ENCODE measurements at regions not wholly inside any gene's neighbourhood (a gene's known extent, or its start where the extent isn't known, plus 50 kb on each side); places are given as distances from the start of the nearest gene placed in this dataset.

DNA sequence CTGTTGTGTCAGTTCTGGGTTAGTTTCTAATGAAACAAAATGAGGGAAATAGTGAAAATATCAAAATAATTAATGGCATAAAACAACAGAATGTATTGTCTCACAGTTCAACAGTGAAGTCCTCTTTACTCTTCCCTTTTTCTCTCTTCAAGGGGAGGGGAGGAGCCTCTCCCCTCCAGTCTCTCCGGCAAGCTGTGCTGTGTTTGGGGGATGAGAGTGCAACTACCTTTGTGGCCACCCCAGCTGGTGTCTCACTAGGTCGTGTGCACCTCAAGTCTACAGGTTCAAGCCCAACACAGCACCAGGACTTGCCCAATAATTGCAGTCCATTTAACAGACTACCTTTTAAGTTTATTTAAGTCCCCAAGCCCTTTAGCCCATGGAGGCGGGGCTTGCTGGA is 271.7 kb upstream of the DOK6 start:
- Histone ChIP-seq H3K4me1 (no peaks in the 10 kb centered on the region), H3K9me3 (no peaks in the 10 kb centered on the region), H3K36me3 (ENCODE audit: insufficient read depth in 1 of 2, low read depth in 1 of 2) (no peaks in the 10 kb centered on the region), H3K4me3 (no peak overlapping the region), H3K27ac (no peak overlapping the region), H3K27me3 (ENCODE audit: insufficient read depth in 3 of 3, low read length in 2 of 3) (no peaks in the 10 kb centered on the region)
- ATAC-seq (no peak), DNase-seq (no peak)
- intact Hi-C loops (cut with DNase I): no loop called here
- TF ChIP-seq, protein P1, sequence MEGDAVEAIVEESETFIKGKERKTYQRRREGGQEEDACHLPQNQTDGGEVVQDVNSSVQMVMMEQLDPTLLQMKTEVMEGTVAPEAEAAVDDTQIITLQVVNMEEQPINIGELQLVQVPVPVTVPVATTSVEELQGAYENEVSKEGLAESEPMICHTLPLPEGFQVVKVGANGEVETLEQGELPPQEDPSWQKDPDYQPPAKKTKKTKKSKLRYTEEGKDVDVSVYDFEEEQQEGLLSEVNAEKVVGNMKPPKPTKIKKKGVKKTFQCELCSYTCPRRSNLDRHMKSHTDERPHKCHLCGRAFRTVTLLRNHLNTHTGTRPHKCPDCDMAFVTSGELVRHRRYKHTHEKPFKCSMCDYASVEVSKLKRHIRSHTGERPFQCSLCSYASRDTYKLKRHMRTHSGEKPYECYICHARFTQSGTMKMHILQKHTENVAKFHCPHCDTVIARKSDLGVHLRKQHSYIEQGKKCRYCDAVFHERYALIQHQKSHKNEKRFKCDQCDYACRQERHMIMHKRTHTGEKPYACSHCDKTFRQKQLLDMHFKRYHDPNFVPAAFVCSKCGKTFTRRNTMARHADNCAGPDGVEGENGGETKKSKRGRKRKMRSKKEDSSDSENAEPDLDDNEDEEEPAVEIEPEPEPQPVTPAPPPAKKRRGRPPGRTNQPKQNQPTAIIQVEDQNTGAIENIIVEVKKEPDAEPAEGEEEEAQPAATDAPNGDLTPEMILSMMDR (IDR thresholded peaks at IDR 0.05): no peak
- WGBS, 3 donors: 55 to 60% (median 55%) methylated on average over 3 of the region's 3 CpGs

DNA sequence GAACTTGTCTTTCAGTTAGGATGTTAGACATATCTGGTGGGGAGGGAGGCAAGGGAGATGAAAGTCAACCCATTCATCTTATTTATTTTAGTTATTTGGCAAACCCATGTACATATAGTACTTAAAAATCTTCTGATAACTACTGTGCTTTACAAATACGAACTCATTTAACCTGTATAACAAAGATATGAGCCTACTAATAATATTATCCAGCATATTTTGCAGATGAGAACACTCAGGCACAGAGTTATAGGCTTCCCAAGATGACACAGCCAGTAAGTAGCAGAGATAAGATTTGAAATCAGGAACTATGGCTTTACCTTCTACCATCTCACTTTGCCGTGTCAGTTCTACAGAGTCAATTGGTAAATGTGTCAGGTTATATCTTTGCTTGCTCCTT is 262.6 kb upstream of the DOK6 start:
- H3K4me1 ChIP-seq: no peaks in the 10 kb centered on the region
- H3K36me3 ChIP-seq (ENCODE audit: insufficient read depth in 1 of 2, low read depth in 1 of 2): no peaks in the 10 kb centered on the region
- no peak overlapping the region for H3K27ac ChIP-seq
- no peak for DNase-seq
- 77 to 84% (median 83%) methylated on average over 2 of the region's 2 CpGs for WGBS, 3 donors
- ATAC-seq: no peak
- H3K27me3 ChIP-seq (ENCODE audit: insufficient read depth in 3 of 3, low read length in 2 of 3): no peaks in the 10 kb centered on the region
- no peaks in the 10 kb centered on the region for H3K9me3 ChIP-seq
- intact Hi-C loops (cut with DNase I): no loop called here
- no peak overlapping the region for H3K4me3 ChIP-seq
- TF ChIP-seq, protein P1 (IDR thresholded peaks at IDR 0.05): no peak

DNA sequence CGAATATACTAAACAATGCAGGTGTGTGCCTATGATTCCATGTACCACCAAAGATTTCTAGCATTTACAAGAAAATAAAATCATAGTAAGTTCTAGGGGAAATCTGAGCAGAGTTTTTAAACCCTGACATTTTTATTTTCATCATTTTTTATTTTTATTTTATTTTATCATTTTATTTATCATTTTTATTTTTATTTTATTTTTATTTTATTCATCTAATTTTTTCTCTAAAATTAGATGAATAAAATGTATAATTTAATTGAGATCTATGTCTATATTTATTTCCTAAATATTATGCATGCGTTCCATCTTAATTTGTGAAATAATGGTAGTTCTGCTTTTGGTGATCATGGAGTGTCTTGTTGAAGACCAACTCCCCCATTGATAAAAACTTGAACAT is 257.6 kb upstream of the DOK6 start:
- H3K27ac ChIP-seq: no peak overlapping the region
- H3K36me3 ChIP-seq (ENCODE audit: insufficient read depth in 1 of 2, low read depth in 1 of 2): no peaks in the 10 kb centered on the region
- H3K9me3 ChIP-seq: no peaks in the 10 kb centered on the region
- no peaks in the 10 kb centered on the region for H3K4me1 ChIP-seq
- intact Hi-C loops (cut with DNase I): no loop called here
- 94 to 98% (median 98%) methylated on average over 2 of the region's 2 CpGs for WGBS, 3 donors
- TF ChIP-seq, protein P1 (IDR thresholded peaks at IDR 0.05): no peak
- DNase-seq (no peak), ATAC-seq (no peak)
- H3K27me3 ChIP-seq (ENCODE audit: insufficient read depth in 3 of 3, low read length in 2 of 3): no peaks in the 10 kb centered on the region
- H3K4me3 ChIP-seq: no peak overlapping the region

DNA sequence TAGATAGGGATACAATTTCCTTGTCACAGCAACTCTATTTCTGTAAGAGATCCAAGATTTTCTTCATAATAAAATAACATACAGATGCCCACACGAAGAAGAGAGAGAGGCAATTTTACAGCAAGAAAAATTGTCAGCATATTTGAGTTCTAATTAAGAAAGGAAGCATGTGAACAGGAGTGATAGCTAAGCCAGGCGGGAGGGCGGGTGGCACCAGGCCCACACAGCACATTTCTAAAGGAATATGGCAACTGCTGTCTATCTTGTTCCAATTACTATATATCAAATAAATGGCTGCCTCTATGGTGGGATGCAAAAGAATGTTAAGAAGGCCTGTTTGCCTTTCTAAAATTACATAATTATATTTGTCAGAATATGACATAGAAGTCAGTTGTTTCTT is 248.3 kb upstream of the DOK6 start:
- Histone ChIP-seq H3K9me3 (no peaks in the 10 kb centered on the region), H3K36me3 (ENCODE audit: insufficient read depth in 1 of 2, low read depth in 1 of 2) (no peaks in the 10 kb centered on the region), H3K4me1 (no peaks in the 10 kb centered on the region), H3K27ac (no peak overlapping the region), H3K27me3 (ENCODE audit: insufficient read depth in 3 of 3, low read length in 2 of 3) (no peaks in the 10 kb centered on the region), H3K4me3 (no peak overlapping the region)
- DNase-seq (no peak), ATAC-seq (no peak)
- WGBS, 3 donors: 73 to 83% (median 78%) methylated on average over 3 of the region's 3 CpGs
- TF ChIP-seq, protein P1 (IDR thresholded peaks at IDR 0.05): no peak
- intact Hi-C loops (cut with DNase I): no loop called here

DNA sequence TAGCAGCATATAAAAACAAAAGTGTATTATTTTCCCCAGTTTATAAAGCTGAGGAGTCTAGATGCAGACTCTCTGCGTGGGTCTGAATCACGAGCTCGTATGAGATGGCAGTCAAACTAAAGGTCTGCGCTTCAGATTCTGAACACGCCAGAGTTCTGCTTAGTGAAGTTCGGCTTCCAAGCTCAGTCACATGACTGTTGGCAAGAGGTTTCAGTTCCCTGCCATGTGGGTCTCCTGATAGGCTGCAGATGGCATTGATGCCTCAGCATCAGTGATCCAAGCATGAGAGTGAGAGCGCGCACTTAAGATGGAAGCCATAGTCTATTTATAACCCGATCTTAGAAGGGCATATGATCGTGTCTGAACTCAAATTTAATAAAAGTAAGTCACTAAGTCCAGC is 242.8 kb upstream of the DOK6 start:
- no peak for DNase-seq
- Histone ChIP-seq H3K27me3 (ENCODE audit: insufficient read depth in 3 of 3, low read length in 2 of 3) (no peaks in the 10 kb centered on the region), H3K27ac (no peak overlapping the region), H3K9me3 (no peaks in the 10 kb centered on the region), H3K4me1 (no peaks in the 10 kb centered on the region), H3K4me3 (no peak overlapping the region), H3K36me3 (ENCODE audit: insufficient read depth in 1 of 2, low read depth in 1 of 2) (no peaks in the 10 kb centered on the region)
- no peak for ATAC-seq
- intact Hi-C loops (cut with DNase I): no loop called here
- 88 to 92% (median 90%) methylated on average over 10 of the region's 10 CpGs for WGBS, 3 donors
- TF ChIP-seq, protein P1 (IDR thresholded peaks at IDR 0.05): no peak

Measured in psoas muscle (tissue), 7 donors.